Panc1 (cell line): ENCODE measurements at regions not wholly inside any gene's neighbourhood (a gene's known extent, or its start where the extent isn't known, plus 50 kb on each side); places are given as distances from the start of the nearest gene placed in this dataset.

Experiments
- POLR2AphosphoS5 ChIP-seq: IDR thresholded peaks from 2 replicates; pipeline ENCODE4 v1.6.1; 2012; ENCODE audit warnings: mild to moderate bottlenecking, low read depth, low read length, moderate library complexity
- SIN3A ChIP-seq: IDR thresholded peaks from 2 replicates; pipeline ENCODE4 v1.6.1; 2012; ENCODE audit warnings: low read depth, mild to moderate bottlenecking, low read length, moderate library complexity, borderline replicate concordance; ENCODE audit not compliant: insufficient read depth
- TCF7L2 ChIP-seq: IDR thresholded peaks from 2 replicates; pipeline ENCODE4 v1.6.1; 2011; ENCODE audit warnings: mild to moderate bottlenecking, low read depth, low read length, inconsistent platforms
- TF ChIP-seq, protein P1 (sequence below): fragments of 450-650 bp; IDR thresholded peaks from 2 replicates; pipeline ENCODE4 v1.5.1; 2017; ENCODE audit warnings: mild to moderate bottlenecking
- TF ChIP-seq, protein P2 (sequence below), 2 experiments: IDR thresholded peaks; 2 replicates each; pipeline ENCODE4 v1.6.1; 2011 to 2012; ENCODE audit warnings: low read depth in 2 of 2, control low read depth in 1 of 2, low read length in 1 of 2, mild to moderate bottlenecking in 1 of 2, moderate library complexity in 1 of 2; ENCODE audit not compliant: insufficient read depth in 1 of 2

DNA sequence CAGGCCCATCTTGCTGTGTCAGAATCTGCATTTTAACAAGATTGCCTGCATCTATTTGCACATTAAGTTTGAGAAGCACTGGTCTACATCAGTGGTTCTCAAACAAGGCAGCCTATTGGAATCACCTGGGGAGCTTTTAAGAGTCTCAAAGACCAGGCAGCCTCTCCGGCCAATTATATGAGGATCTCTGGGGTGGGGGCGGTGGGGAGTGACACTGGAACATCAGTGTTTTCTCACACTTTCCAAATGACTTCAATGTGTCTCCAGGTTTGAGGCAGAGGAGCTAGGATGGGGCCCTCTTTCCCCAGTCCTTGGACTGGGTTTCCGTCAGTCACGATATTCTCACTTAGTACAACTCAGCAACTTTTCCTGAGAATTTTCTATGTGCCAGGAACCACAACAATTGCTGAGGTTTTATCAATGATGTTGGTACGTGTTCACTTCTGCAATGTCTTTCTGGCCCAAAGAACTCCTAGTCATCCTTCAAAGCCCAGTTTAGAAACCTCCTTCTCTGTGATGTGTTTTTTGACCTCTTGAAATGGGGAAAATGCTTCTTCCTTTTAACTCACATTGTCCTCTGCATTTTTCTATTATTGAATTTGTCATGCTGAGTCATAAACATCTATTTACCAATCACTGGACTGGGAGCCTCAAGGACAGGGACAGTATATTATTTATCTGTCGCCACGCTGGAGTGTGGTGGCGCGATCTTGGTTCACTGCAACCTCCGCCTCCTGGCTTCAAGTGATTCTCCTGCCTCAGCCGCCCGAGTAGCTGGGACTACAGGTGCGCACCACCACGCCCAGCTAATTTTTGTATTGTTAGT lies 130.9 kb downstream of the MYCN start:
- TF ChIP-seq, protein P1, sequence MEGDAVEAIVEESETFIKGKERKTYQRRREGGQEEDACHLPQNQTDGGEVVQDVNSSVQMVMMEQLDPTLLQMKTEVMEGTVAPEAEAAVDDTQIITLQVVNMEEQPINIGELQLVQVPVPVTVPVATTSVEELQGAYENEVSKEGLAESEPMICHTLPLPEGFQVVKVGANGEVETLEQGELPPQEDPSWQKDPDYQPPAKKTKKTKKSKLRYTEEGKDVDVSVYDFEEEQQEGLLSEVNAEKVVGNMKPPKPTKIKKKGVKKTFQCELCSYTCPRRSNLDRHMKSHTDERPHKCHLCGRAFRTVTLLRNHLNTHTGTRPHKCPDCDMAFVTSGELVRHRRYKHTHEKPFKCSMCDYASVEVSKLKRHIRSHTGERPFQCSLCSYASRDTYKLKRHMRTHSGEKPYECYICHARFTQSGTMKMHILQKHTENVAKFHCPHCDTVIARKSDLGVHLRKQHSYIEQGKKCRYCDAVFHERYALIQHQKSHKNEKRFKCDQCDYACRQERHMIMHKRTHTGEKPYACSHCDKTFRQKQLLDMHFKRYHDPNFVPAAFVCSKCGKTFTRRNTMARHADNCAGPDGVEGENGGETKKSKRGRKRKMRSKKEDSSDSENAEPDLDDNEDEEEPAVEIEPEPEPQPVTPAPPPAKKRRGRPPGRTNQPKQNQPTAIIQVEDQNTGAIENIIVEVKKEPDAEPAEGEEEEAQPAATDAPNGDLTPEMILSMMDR, result no peak
- TF ChIP-seq POLR2AphosphoS5, result no peak
- TF ChIP-seq, protein P2, sequence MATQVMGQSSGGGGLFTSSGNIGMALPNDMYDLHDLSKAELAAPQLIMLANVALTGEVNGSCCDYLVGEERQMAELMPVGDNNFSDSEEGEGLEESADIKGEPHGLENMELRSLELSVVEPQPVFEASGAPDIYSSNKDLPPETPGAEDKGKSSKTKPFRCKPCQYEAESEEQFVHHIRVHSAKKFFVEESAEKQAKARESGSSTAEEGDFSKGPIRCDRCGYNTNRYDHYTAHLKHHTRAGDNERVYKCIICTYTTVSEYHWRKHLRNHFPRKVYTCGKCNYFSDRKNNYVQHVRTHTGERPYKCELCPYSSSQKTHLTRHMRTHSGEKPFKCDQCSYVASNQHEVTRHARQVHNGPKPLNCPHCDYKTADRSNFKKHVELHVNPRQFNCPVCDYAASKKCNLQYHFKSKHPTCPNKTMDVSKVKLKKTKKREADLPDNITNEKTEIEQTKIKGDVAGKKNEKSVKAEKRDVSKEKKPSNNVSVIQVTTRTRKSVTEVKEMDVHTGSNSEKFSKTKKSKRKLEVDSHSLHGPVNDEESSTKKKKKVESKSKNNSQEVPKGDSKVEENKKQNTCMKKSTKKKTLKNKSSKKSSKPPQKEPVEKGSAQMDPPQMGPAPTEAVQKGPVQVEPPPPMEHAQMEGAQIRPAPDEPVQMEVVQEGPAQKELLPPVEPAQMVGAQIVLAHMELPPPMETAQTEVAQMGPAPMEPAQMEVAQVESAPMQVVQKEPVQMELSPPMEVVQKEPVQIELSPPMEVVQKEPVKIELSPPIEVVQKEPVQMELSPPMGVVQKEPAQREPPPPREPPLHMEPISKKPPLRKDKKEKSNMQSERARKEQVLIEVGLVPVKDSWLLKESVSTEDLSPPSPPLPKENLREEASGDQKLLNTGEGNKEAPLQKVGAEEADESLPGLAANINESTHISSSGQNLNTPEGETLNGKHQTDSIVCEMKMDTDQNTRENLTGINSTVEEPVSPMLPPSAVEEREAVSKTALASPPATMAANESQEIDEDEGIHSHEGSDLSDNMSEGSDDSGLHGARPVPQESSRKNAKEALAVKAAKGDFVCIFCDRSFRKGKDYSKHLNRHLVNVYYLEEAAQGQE (IDR thresholded peaks at IDR 0.05; ENCODE audit: insufficient read depth in 1 of 2, low read depth in 2 of 2, low read length in 1 of 2), result no peak
- TF ChIP-seq SIN3A, result no peak
- TF ChIP-seq TCF7L2, result no peak
